HG03565 (cell line): ENCODE measurements at regions not wholly inside any gene's neighbourhood (a gene's known extent, or its start where the extent isn't known, plus 50 kb on each side); places are given as distances from the start of the nearest gene placed in this dataset.
"Not testable (repeated sequence)": the region's sequence is repeated elsewhere in the genome, so short reads cannot be mapped to it uniquely, and the experiment has no call there.

ENCODE experiments used
- ATAC-seq: cut with Tn5 transposase; IDR thresholded peaks from one replicate; pipeline ENCODE4 v1.9.1; 2021; ENCODE audit warnings: mild to moderate bottlenecking, moderate library complexity; ENCODE audit not compliant: unreplicated experiment

DNA sequence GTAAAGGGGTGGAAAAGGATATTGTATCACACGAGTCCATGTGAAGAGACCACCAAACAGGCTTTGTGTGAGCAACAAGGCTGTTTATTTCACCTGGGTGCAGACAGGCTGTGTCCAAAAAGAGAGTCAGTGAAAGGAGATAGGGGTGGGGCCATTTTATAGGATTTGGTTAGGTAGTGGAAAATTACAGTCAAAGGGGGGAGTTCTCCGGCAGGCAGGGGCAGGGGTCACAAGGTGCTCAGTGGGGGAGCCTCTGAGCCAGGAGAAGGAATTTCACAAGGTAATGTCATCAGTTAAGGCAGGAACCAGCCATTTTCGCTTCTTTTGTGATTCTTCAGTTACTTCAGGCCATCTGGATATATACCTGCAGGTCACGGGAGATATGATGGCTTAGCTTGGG lies 104.7 kb upstream of the SPATS2L start:
- not testable (repeated sequence) for ATAC-seq

GRCh38 chr2:200203381-200203827 lies 103.1 kb upstream of the SPATS2L start:
- ATAC-seq = no peak

DNA sequence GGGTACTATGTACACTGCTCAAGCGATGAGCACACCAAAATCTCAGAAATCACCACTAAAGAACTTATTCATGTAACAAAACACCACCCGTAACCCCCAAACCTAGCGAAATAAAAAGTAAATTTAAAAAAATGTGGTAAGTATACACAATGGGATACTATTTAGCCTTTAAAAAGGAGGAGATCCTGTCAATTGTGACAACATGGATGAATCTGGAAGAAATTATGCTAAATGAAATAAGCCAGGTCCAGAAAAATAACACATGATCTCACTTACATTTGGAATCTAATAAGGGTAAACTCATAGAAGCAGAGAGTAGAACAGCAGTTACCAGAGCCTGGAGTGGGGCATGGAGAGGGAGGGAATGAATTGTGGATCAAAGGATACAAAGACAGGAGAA lies 98.5 kb upstream of the SPATS2L start:
- no peak for ATAC-seq

DNA sequence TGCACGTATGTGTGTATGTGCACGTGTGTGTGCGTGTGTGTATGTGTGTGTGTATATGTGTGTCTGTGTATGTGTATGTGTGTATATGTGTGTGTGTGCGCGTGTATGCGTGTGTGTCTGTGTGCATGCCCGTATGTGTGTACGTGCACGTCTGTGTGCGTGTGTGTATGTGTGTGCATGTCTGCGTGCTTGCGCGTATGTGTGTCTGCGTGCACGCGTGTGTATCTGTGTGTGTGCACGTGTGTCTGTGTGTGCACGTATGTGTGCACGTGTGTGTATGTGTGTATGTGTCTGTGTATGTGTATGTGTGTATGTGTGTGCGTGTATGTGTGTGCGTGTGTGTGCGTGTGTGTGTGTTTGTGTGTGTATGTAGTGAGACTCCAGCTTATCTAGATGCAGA lies 97.5 kb upstream of the SPATS2L start:
- ATAC-seq = no peak

DNA sequence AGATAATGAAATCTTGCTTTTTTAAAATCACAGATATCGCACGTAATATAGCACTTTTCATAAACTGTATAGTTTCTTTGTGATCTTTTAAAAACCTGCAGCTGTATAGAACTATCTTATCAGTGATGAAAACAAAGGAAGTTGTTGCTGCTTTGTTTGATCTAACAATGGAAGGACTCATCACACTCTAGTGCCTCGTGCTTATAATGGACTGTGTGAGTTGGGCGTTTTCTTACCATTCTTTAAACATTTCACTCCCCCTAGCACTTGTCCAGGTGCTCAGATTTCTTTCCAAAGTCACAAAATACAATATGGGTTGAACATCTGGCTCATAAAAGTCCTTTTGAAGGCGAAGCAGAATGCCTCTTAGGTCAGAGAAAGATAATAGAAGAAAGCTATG lies 94.8 kb upstream of the SPATS2L start:
- ATAC-seq = no peak

GRCh38 chr2:200212862-200213425 lies 93.5 kb upstream of the SPATS2L start:
- ATAC-seq = no peak

DNA sequence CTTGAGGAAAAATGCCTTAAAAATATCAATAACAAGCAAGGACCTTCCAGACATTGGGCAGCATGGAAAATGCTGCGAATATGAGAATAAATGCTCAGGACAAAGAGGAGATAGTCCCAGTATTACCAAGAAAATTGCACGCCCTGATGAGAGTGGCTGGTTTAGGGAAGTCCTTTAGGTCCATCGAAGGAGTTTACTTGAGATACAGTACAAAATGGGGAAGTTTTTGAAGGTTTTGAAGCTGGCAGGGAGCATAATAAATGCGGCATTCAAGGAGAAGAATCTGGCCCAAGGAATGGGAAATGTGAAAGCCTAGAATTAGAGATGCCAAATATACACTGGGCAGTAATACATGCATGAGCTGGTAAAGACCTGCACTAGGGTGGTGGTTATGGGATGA lies 90.2 kb upstream of the SPATS2L start:
- ATAC-seq = no peak

DNA sequence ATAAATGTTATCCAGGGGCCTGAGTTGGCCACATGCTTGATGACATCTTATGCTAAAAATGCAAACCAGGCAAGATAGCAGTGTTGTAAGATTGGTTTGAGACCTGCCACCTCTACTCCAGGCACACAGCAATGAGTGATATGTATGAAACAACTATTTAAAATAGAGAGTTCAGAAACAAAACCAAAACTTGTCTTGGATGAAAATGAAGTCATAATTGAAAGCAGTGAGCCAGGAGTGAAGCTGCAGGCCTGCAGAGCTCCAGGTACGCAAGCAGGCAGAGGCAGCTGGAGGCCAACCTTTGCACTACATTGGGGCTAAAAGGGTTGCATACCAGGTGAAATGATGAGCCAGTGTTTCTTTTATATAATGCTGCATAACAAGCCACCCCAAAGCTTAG lies 89.2 kb upstream of the SPATS2L start:
- ATAC-seq = no peak

DNA sequence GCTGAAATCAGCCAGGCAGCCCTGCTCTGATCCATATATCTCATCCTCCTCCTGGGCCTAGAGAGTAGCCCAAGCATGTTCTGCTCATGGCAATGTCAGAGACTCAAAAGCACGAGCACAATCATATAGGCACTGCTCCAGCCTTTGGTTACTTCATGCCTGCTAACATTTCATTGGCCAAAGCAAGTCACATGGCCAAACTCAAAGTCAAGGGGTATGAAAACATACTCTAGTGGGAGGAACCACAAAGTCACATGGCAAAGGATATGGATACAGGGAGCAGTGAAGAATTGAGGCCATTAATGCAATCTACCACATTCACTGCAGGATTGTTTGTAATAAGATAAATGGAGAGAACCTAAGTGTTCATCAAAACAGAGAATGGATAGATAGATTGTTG lies 87.8 kb upstream of the SPATS2L start:
- ATAC-seq = no peak

GRCh38 chr2:200219309-200220113 lies 87.0 kb upstream of the SPATS2L start:
- ATAC-seq = no peak

DNA sequence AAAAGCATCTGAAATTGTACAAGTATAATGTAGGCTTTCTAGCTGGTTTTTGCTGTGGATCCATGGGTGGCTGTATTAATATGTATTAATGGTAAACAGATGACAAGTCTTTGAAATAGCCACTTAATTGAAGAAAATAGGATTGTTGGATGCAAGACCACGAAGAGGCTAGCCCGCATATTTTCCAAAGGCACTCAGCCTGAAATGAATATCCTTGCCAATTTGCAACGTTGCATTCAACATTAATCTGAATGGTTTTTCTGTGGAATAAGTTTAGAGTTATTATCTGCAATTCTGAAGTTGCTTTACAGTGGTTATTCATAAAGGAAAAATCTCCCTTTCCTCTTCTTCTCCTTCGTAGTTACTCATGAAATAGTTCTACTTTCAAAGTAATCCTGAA lies 86.2 kb upstream of the SPATS2L start:
- ATAC-seq = no peak

DNA sequence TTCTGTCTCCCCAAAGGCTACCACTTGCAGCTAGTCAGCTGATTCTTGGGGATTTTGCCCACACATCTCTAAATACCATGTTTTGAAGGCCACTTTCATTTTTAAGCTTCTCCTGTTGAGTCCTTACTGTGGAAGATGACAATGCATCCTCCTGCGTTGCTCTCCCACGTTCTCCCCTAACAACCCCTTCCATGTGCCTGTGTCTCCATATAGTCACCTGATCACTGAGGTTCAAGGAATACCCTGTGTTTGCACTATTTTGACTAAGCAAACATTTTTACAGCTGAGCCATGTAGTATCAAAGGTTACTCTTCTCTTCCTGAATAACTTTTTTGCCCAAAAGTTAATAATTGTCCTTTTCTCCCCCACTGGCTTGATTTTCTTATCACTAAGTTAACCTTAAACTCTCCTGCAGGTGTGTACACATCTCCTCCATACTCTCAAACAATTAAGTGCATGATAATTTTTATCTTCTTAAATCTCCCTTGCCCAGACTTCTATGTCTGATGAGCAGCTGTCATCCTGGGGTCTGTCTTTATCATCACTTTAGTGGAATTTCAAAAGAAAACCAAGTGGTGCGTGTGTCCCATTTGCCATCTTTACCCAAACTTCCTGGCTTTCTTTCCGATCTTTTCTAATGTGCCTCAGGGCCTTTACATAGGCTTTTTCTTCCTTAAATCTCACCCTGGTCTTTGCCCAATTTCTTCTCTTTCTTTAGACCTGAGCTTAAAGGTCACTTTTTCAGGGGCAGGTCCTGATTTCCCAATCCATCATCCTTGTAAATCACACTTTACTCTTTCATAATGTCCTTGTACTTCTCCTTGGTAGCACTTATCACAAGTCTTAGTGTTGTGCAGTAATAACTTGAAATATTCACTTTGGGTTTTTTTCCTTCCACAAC lies 85.2 kb upstream of the SPATS2L start:
- no peak for ATAC-seq

- ATAC-seq = no peak
Observed at GRCh38 chr2:200222791-200223190, 83.7 kb upstream of the SPATS2L start.

- no peak for ATAC-seq
Observed at GRCh38 chr2:200223205-200223784, 83.2 kb upstream of the SPATS2L start.

DNA sequence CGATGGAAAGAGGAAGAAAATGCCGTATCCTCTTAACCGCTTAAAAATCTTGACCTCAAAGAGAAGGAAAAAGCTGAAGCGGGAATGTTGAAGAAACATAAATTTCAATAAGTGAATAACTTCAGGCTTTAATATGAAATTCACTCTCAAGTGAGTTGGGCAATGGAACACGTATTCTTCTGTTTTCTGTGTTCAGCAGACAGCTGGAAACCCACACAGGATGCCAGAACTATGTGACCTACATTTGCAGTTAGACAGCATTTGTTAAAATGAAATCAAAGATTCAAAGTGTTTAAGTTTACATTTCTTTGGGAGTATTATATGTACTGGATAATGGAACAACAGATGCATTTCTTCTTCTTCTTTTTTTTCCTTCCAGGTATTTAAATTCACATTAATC lies 80.5 kb upstream of the SPATS2L start:
- no peak for ATAC-seq

- no peak for ATAC-seq
Observed at GRCh38 chr2:200226451-200227426, 79.8 kb upstream of the SPATS2L start.

- ATAC-seq = no peak
Observed at GRCh38 chr2:200230716-200231115, 75.8 kb upstream of the SPATS2L start.

GRCh38 chr2:200235533-200235932 lies 71.0 kb upstream of the SPATS2L start:
- no peak for ATAC-seq

DNA sequence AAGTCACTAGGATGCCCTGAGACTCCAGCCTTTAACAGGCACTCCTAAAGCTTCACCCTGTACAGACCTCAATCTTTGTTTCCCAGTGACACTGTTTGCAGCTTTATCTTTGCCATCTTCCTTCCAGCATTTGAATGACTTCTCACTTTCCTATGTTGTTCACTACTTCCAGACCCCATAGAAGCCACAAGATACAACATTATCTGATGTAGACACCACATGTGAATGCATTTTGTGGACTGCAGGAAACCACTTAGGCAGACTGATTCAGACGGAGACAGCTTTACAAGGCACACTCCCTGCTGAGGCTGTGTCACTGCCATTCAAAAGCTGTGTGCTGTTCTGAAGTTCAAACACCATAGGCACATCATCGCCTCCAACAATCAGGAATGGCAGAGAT lies 67.3 kb upstream of the SPATS2L start:
- no peak for ATAC-seq

GRCh38 chr2:200242570-200242969 lies 63.9 kb upstream of the SPATS2L start:
- no peak for ATAC-seq
